ENCODE measurements at regions not wholly inside any gene's neighbourhood (a gene's known extent, or its start where the extent isn't known, plus 50 kb on each side); places are given as distances from the start of the nearest gene placed in this dataset.

GRCh38 chr6:126640921-126641320 is 301.0 kb downstream of the CENPW start:
- no peak for TF ChIP-seq CTCF (IDR thresholded peaks at IDR 0.05; ENCODE audit: control insufficient read depth, insufficient read depth, low read depth, low read length, missing control alignments)
- no peak overlapping the region for H3K4me3 ChIP-seq (ENCODE audit: control insufficient read depth, low read depth, low read length)
- no peak for DNase-seq (ENCODE audit: low read depth)

DNA sequence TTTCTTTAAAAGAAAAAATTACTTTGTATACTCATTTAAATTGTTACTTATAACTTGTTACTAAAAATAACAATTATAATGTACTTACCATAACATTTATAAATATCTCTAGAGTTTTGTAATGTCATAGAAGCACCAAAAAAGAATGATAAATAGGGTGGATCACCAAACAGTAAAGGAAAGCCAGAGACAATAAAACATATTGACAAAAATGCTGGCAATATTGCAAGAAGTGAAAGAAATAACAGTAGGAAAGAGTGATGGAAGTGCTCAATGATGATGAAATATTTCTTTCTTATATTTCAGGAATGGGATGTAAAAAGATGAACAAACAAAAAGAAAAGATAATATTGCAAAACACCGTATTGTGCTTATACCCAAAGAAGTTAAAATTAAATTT is 301.7 kb downstream of the CENPW start:
- no peak for DNase-seq (ENCODE audit: low read depth)
- TF ChIP-seq CTCF (IDR thresholded peaks at IDR 0.05; ENCODE audit: control insufficient read depth, insufficient read depth, low read depth, low read length, missing control alignments), result no peak
- no peak overlapping the region for H3K4me3 ChIP-seq (ENCODE audit: control insufficient read depth, low read depth, low read length)

DNA sequence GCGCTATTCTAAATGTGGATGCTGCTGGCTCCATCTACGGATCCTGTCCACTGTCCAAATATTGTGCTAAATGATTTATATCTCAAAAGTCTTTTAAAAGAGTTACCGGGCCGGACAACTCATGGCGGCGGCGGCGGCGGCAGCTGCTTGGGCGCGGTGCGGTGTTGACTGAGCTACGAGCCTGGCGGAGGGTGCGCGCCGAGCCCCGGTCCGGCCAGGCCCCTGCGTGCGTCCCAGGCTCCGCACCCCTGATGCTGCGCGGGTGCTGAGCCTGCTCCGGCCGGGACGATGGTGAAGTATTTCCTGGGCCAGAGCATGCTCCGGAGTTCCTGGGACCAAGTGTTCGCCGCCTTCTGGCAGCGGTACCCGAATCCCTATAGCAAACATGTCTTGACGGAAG is 303.4 kb downstream of the CENPW start:
- DNase-seq (ENCODE audit: low read depth), result no peak
- TF ChIP-seq CTCF (IDR thresholded peaks at IDR 0.05; ENCODE audit: control insufficient read depth, insufficient read depth, low read depth, low read length, missing control alignments), result no peak
- H3K4me3 ChIP-seq (ENCODE audit: control insufficient read depth, low read depth, low read length), result no peak overlapping the region

- no peak for TF ChIP-seq CTCF (IDR thresholded peaks at IDR 0.05; ENCODE audit: control insufficient read depth, insufficient read depth, low read depth, low read length, missing control alignments)
- no peak overlapping the region for H3K4me3 ChIP-seq (ENCODE audit: control insufficient read depth, low read depth, low read length)
- no peak for DNase-seq (ENCODE audit: low read depth)
Measured at GRCh38 chr6:126650931-126651330, 311.0 kb downstream of the CENPW start.

GRCh38 chr6:126657561-126658175 is 317.8 kb downstream of the CENPW start:
- H3K4me3 ChIP-seq (ENCODE audit: control insufficient read depth, low read depth, low read length), result no peak overlapping the region
- peak; percentile 65 for TF ChIP-seq CTCF (IDR thresholded peaks at IDR 0.05; ENCODE audit: control insufficient read depth, insufficient read depth, low read depth, low read length, missing control alignments)
- no peak for DNase-seq (ENCODE audit: low read depth)

- no peak for TF ChIP-seq CTCF (IDR thresholded peaks at IDR 0.05; ENCODE audit: control insufficient read depth, insufficient read depth, low read depth, low read length, missing control alignments)
- H3K4me3 ChIP-seq (ENCODE audit: control insufficient read depth, low read depth, low read length), result no peak overlapping the region
- DNase-seq (ENCODE audit: low read depth), result no peak
Measured at GRCh38 chr6:126660376-126660775, 320.5 kb downstream of the CENPW start.

DNA sequence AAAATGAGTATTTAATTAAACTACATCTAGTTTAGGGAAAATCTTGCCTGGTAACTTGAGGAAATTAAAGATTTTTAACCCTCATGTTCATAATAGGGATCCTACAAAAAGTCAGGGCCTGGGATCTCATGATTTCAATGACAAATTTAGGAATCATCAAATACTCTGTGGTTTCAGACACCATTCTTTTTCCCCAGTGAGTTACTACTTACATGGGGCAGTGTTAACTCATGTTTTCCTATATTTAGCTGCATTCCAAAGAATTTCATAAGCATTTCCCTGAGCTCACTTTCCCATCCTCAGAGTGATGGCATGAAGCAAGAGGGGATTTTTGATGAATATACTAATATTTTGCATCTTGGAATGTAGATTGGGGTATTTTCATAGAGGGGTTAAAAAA is 321.7 kb downstream of the CENPW start:
- no peak overlapping the region for H3K4me3 ChIP-seq (ENCODE audit: control insufficient read depth, low read depth, low read length)
- DNase-seq (ENCODE audit: low read depth), result peak; percentile 62
- TF ChIP-seq CTCF (IDR thresholded peaks at IDR 0.05; ENCODE audit: control insufficient read depth, insufficient read depth, low read depth, low read length, missing control alignments), result no peak

All from AG09309 (cell line).